Muscle of back (tissue), 3 donors: ENCODE measurements at regions not wholly inside any gene's neighbourhood (a gene's known extent, or its start where the extent isn't known, plus 50 kb on each side); places are given as distances from the start of the nearest gene placed in this dataset.
A peak's percentile ranks its signal among the peaks of the same experiment; 100 is the strongest.

Experiments
- DNase-seq, 3 donors: peaks; one replicate each; pipeline versions ENCODE4 v3.0.0 to v3.0.0-alpha.2; 2013

DNA sequence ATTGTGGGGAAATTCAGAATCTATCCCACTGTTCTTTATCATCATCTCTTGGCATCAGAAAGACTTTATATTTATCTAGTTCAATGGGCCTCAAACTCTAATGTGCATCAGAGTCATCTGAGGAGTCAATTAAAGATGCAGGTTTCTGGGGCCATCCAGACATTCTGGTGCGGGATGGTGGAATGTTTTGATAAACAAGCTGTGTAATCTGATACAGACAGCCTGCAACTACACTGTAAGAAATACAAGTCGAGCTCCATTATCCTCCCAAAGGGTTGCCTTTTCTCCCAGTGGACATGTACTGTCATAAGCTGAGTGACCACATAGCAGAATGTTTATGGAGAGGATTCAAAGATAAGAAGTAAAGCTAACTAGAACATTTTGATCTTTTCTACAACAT lies 515.3 kb upstream of the DCC start:
- DNase-seq, result no peak

- no peak for DNase-seq
Observed at GRCh38 chr18:51833850-51834249, 506.1 kb upstream of the DCC start.

- DNase-seq, result no peak
Observed at GRCh38 chr18:51848702-51849101, 491.3 kb upstream of the DCC start.

- no peak for DNase-seq
Observed at GRCh38 chr18:51852681-51853080, 487.3 kb upstream of the DCC start.

GRCh38 chr18:51857989-51858388 lies 482.0 kb upstream of the DCC start:
- no peak for DNase-seq

DNA sequence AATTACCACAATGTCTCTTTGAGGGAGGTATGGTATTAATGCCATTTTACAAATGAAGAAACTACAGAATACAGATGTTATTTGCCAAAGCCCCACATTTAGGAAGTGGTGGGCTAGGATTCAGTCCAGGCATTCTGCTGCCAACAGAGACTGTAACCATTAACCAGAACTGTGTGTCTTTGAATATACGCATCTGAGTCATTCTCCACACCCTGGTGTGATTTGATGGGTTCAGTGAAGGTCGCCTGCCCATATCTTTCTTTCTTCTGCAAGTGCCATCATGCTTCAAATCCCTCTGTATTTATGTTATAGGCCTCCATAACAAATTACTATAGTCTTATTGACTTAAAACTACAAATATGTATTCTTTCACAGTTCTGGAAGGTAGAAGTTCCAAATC lies 479.0 kb upstream of the DCC start:
- no peak for DNase-seq

- DNase-seq, result no peak
Observed at GRCh38 chr18:51862051-51862715, 477.8 kb upstream of the DCC start.

- no peak for DNase-seq
Observed at GRCh38 chr18:51864219-51864965, 475.6 kb upstream of the DCC start.

DNA sequence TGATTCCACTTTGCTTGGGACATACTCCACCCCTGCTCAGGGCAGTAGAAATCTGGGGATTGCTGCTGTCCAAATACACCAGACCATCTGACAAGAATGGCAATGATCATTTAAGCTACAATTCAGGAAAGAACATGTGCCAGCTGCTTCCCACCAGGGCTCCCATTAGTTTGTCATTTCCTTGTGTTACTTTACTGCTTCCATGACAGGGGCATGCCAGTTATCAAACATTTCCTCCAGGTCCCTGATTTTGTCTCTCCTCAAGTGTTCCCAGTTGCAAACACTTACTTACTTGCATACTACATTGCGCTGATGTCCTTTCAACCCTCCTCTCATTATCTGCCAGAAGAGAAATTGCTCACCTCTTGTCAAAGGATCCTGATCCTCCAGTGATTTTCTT lies 474.5 kb upstream of the DCC start:
- no peak for DNase-seq

- DNase-seq, result peak; percentile 2 to 52 (median 38)
Observed at GRCh38 chr18:51867767-51868166, 472.2 kb upstream of the DCC start.

- DNase-seq, result no peak
Observed at GRCh38 chr18:51878724-51879123, 461.3 kb upstream of the DCC start.

DNA sequence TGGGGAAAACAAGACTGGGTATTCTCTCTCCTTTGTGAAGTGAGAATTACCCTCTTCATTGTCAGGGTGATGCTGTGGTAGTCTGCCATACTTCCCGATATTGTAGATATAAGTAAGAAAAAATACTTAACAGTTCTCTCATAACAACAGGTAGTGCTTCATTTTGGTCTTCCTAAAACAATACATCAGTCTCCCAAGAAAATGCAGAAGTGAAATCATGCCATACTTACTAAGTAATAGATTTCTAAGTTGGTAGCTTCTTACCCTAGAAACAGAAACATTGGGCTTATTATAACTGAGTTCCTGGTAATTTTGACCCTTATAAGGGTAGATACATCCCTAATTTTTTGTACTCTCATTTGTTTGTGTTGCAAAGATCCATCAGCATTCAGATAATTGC lies 460.7 kb upstream of the DCC start:
- DNase-seq, result no peak

GRCh38 chr18:51881394-51881793 lies 458.6 kb upstream of the DCC start:
- no peak for DNase-seq

DNA sequence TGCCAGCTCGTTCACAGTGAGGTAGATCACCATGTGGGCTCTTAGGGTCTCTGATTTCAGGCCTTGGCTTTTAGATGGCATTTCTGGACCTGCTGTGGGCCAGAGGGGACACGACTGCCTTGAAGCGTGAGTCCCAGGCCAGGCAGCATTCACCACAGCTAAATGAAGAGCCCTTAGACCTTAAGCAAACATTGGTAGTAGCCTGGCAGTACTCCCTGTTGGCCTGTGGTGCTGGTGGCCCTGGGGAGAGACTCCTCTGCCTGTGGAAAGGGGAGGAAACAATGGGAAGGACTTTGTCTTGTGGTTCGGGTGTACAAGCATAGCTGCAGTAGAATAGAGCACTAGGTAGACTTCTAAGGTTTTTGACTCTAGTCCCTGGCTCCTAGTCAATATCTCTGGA lies 456.0 kb upstream of the DCC start:
- DNase-seq, result no peak

- peak; percentile 2 to 6 (median 6) for DNase-seq
Observed at GRCh38 chr18:51890762-51891161, 449.2 kb upstream of the DCC start.

DNA sequence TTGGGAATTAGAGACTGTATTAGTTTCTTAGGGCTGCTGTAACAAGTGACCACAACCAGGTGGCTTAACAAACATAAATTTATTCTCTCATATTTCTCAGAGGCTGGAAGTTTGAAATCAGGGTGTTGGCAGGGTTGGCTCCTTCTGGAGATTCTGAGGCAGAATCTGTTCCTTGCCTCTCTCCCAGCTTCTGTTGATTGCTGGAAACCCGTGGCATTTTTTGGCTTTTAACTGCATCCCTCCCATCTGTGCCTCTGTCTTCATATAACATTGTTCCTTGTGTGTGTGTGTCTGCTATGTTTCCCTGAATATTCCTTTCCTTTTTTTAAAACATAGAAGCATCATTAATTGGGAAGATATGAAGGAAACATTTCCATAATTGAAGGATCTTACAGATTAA lies 448.1 kb upstream of the DCC start:
- DNase-seq, result no peak

DNA sequence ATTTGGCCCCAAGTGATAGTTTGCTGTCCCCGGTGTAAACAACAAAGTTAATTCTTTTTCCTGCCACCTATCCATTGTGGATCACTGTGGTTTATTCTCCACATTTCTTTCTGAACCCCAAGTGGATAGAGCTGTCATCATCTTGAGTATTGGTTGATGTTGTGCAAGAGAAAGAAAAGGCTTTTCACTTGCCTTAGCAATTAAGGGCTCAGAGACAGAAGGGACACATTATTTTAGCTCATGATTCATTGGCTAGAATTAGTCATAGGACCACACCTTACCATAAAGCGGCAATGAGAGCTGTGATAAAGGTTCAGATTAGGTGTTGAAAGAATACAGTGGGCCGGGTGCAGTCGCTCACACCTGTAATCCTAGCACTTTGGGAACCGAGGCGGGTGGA lies 442.1 kb upstream of the DCC start:
- DNase-seq, result no peak

- DNase-seq, result no peak
Observed at GRCh38 chr18:51907687-51908597, 432.1 kb upstream of the DCC start.

DNA sequence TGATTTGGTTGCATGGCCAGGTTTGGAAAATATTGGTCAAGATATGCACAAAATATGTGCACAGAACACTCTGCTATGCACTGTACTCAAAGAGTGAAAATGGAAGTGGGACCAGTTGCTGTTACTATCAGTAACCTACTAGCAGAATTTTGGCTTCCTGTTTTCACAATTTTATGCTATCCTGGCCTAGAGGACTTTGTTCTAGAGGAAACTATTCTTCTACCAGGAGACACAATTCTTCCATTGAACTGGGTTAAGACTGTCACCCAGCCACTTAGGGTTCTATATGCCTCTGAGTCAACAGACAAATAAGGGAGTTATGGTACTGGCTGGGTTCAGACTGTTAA lies 431.4 kb upstream of the DCC start:
- DNase-seq, result no peak

DNA sequence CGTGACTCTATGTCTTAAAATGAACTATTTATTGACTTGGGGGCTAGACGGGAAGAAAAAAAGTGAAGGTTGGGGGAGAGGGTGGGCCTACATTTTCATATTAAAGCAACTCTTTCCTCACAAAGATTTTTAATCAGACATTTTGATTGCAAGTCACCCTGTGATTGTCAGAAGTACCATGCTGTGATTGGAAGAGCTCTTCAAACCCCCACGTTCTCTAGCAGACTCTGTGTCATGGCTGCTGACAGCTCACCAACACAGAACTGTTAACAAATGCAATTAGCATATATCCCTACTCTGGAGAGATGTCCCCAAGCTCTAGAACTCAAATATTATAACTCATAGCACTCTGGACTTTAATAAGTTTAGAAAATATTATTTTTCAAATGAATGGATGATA lies 428.4 kb upstream of the DCC start:
- DNase-seq, result no peak

- no peak for DNase-seq
Observed at GRCh38 chr18:51912381-51912780, 427.6 kb upstream of the DCC start.

- no peak for DNase-seq
Observed at GRCh38 chr18:51915176-51915575, 424.8 kb upstream of the DCC start.

DNA sequence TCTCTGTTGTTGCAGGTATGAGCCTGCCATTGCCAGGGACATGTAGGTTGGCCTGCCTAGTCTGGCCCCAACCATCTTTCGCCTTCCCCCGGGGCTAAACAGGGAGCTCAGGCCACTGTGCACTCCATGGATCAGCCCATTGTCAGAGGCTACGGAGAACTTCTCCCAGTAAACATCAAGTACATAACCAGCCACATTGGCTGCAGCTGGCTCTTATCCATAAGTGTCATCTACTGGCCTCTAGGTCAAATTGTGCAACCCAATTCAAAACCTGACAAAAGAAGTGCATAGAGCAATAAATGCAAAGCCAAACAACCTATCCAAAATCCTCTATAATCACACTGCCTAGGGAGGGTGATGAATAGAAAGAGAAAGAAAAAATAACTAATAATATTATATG lies 418.1 kb upstream of the DCC start:
- DNase-seq, result no peak
